Mesothelial cell of epicardium (in vitro differentiated cells): ENCODE measurements at regions not wholly inside any gene's neighbourhood (a gene's known extent, or its start where the extent isn't known, plus 50 kb on each side); places are given as distances from the start of the nearest gene placed in this dataset.
A peak's percentile ranks its signal among the peaks of the same experiment; 100 is the strongest.

Source experiments
- DNase-seq, 2 experiments: peaks; one replicate each; pipeline ENCODE4 v3.0.0; 2021; ENCODE audit warnings: low spot score in 2 of 2; ENCODE audit not compliant: unreplicated experiment in 2 of 2
- H3K27ac Mint-ChIP-seq: 2 replicates; pipeline ENCODE4 v1.8.0; 2021; ENCODE audit warnings: mixed read lengths
- H3K27me3 Mint-ChIP-seq: 2 replicates; pipeline ENCODE4 v1.8.0; 2021; ENCODE audit warnings: low read depth, mixed read lengths
- H3K36me3 Mint-ChIP-seq: 2 replicates; pipeline ENCODE4 v1.8.0; 2021; ENCODE audit warnings: mixed read lengths
- H3K4me1 Mint-ChIP-seq: 2 replicates; pipeline ENCODE4 v1.8.0; 2021; ENCODE audit warnings: mixed read lengths
- H3K4me3 Mint-ChIP-seq: 2 replicates; pipeline ENCODE4 v1.8.0; 2021; ENCODE audit warnings: mild to moderate bottlenecking, moderate library complexity, mixed read lengths
- H3K9me3 Mint-ChIP-seq: 2 replicates; pipeline ENCODE4 v1.8.0; 2021; ENCODE audit warnings: mixed read lengths
- TF ChIP-seq, protein P1 (sequence below): fragments of 200-600 bp; sonication (generic); IDR thresholded peaks from one replicate; pipeline ENCODE4 v1.5.0; 2021; ENCODE audit warnings: antibody characterized with exemption; ENCODE audit not compliant: unreplicated experiment

- Mint-ChIP-seq H3K27ac (peak overlapping the region; percentile 94), H3K4me3 (no peak overlapping the region), H3K9me3 (no peaks in the 10 kb centered on the region)
Observed at GRCh38 chr3:150357923-150358607, 50.0 kb upstream of the TSC22D2 start.

DNA sequence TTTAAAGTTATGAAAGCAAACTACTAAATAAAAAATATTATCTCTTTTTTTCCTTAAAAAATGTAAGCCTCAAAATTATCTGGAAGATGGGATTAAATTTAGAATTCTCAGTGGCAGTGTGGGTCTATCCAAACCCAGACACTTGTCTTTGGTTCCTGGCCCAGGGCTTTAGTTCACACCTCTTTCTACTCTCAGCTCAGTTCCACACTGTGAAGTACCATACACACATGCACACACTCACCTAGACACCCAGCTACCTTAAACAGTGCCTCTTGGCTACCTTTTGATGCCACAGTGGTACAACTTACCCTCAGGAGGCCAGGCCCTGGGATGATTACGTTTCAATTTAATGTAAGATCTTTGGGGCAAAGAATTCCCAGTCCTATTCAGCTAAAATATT lies 51.0 kb upstream of the TSC22D2 start:
- no peak for DNase-seq

More at GRCh38 chr3:150357923-150358607, 50.0 kb upstream of the TSC22D2 start:
- peaks cover 28% of the 10 kb centered on the region for H3K4me1 Mint-ChIP-seq
- H3K36me3 Mint-ChIP-seq: no peaks in the 10 kb centered on the region
- no peak for DNase-seq
- no peaks in the 10 kb centered on the region for H3K27me3 Mint-ChIP-seq
- TF ChIP-seq, protein P1, sequence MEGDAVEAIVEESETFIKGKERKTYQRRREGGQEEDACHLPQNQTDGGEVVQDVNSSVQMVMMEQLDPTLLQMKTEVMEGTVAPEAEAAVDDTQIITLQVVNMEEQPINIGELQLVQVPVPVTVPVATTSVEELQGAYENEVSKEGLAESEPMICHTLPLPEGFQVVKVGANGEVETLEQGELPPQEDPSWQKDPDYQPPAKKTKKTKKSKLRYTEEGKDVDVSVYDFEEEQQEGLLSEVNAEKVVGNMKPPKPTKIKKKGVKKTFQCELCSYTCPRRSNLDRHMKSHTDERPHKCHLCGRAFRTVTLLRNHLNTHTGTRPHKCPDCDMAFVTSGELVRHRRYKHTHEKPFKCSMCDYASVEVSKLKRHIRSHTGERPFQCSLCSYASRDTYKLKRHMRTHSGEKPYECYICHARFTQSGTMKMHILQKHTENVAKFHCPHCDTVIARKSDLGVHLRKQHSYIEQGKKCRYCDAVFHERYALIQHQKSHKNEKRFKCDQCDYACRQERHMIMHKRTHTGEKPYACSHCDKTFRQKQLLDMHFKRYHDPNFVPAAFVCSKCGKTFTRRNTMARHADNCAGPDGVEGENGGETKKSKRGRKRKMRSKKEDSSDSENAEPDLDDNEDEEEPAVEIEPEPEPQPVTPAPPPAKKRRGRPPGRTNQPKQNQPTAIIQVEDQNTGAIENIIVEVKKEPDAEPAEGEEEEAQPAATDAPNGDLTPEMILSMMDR: no peak

DNA sequence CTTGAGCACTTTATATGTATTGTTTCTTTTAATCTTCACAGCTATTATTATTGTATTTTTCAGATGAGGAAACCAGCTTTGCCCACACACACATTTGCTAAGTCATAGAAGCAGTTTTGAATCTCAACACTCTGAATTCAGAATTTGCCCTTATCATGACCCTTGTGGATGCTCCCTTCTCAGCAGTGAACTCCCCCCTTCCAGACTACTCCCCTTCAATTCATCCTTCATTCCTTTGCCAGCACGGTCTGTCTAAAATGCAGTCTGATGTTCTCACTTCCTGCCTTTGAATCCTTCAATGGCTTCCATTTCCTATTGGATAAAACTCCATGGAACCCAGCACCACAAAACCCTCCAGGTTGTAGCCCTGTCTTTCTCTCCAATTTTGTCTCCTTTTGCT lies 52.5 kb upstream of the TSC22D2 start:
- Mint-ChIP-seq H3K9me3 (no peaks in the 10 kb centered on the region), H3K27ac (no peak overlapping the region), H3K4me3 (no peak overlapping the region), H3K27me3 (no peaks in the 10 kb centered on the region), H3K36me3 (no peaks in the 10 kb centered on the region), H3K4me1 (peaks cover 48% of the 10 kb centered on the region)
- no peak for DNase-seq
- TF ChIP-seq, protein P1: no peak

More for the DNA sequence above, 51.0 kb upstream of the TSC22D2 start:
- peaks cover 35% of the 10 kb centered on the region for H3K4me1 Mint-ChIP-seq
- H3K36me3 Mint-ChIP-seq: no peaks in the 10 kb centered on the region
- TF ChIP-seq, protein P1: no peak
- H3K4me3 Mint-ChIP-seq: no peak overlapping the region
- H3K9me3 Mint-ChIP-seq: no peaks in the 10 kb centered on the region
- H3K27ac Mint-ChIP-seq: peak overlapping the region; percentile 35
- no peaks in the 10 kb centered on the region for H3K27me3 Mint-ChIP-seq

GRCh38 chr3:150352931-150353330 lies 55.2 kb upstream of the TSC22D2 start:
- no peaks in the 10 kb centered on the region for H3K9me3 Mint-ChIP-seq
- no peak for DNase-seq
- TF ChIP-seq, protein P1: no peak
- peak overlapping the region; percentile 25 for H3K27ac Mint-ChIP-seq
- no peak overlapping the region for H3K4me3 Mint-ChIP-seq
- peaks cover 63% of the 10 kb centered on the region for H3K4me1 Mint-ChIP-seq
- H3K27me3 Mint-ChIP-seq: no peaks in the 10 kb centered on the region
- no peaks in the 10 kb centered on the region for H3K36me3 Mint-ChIP-seq

- no peak overlapping the region for H3K4me3 Mint-ChIP-seq
- H3K9me3 Mint-ChIP-seq: no peaks in the 10 kb centered on the region
- no peak for DNase-seq
- H3K27me3 Mint-ChIP-seq: no peaks in the 10 kb centered on the region
- peaks cover 67% of the 10 kb centered on the region for H3K4me1 Mint-ChIP-seq
- H3K36me3 Mint-ChIP-seq: no peaks in the 10 kb centered on the region
- TF ChIP-seq, protein P1: no peak
- H3K27ac Mint-ChIP-seq: peak overlapping the region; percentile 82
Observed at GRCh38 chr3:150351398-150351797, 56.7 kb upstream of the TSC22D2 start.
